Activated naive CD4-positive, alpha-beta T cell treated with anti-CD3 and anti-CD28 coated beads, Interleukin-2, amount 50 U/mL, for 16 hours (primary cell): ENCODE measurements at regions not wholly inside any gene's neighbourhood (a gene's known extent, or its start where the extent isn't known, plus 50 kb on each side); places are given as distances from the start of the nearest gene placed in this dataset.
"Not testable (repeated sequence)": the region's sequence is repeated elsewhere in the genome, so short reads cannot be mapped to it uniquely, and the experiment has no call there.

Experiments
- DNase-seq: peaks from one replicate; pipeline ENCODE4 v3.0.0-alpha.2; 2020

DNA sequence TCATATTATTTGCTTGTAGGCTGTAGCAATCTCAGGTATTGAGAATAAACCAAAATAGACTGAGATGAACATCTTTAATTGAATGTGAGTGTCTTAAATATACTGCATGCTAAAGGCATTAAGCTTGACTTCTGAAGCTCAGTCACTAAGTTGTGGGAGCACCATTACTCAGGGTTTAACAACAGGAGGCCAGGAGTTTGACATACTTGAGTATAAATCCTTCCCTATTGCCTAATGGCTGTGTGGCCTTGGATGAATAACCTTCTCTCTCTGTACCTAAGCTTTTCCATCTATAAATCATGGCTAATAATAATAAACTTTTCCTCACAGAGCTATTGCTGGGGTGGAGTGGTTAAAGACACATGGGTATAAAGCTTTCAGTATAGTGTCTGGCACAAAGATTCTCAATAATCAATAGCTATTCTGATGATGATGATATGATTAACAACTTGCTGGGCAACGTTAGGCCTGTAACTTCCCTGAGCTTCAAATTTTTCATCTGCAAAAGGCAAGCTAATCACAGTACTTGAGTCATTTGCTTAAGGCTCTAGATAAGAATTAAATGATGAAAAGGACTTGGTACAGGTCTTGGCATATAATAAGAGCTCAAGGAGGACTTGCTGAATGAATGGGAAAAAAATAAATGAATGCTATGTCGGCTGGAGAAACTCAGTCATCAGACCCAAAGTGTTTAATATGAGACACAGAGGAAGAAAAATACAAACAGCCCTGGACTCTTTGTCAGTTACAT lies 174.0 kb upstream of the IL12B start:
- no peak for DNase-seq

DNA sequence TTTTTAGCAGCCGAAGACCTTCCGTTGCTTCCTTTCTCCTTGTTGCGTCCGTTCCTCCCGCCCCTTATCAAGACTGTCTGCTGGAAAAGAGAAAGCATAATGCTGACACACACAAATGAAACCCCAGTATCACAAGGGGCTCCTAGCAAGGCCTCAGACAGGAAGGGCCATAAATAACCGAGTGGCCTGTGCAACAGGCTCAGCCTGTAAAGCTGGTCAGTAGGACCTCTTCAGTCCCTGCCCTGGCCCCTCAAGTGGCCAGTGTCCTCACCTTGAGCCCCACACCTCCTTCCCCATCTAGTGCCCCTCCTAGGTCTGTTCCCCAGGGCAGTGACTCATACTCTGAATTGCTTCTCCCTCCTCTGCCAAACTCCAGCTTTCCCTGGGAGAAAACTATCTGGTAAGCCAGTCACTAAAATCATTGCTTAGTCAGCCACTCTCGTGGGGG lies 174.6 kb upstream of the IL12B start:
- no peak for DNase-seq

- DNase-seq: no peak
Measured at GRCh38 chr5:159507055-159507454, 176.8 kb upstream of the IL12B start.

- DNase-seq: no peak
Measured at GRCh38 chr5:159507661-159508060, 177.4 kb upstream of the IL12B start.

DNA sequence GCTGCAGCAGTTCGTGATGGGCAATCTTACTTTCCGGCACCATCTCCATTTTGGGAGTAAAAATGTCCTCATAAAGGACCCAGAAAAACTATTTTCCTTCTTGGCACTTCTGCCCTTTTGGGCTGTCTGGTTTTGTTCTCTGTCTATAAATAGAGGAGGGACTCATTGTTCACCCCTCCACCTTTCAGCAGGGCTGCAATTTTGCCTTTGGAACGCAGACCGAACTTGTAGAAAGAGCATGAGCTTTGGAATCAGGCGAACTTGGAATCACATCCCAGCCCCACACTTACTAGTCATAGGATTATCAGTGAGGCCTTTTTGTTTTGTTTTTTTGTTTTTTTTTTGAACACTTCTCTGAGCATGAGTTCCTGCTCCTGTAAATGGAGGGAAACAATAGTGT lies 178.1 kb upstream of the IL12B start:
- no peak for DNase-seq

GRCh38 chr5:159509002-159509660 lies 178.8 kb upstream of the IL12B start:
- no peak for DNase-seq

DNA sequence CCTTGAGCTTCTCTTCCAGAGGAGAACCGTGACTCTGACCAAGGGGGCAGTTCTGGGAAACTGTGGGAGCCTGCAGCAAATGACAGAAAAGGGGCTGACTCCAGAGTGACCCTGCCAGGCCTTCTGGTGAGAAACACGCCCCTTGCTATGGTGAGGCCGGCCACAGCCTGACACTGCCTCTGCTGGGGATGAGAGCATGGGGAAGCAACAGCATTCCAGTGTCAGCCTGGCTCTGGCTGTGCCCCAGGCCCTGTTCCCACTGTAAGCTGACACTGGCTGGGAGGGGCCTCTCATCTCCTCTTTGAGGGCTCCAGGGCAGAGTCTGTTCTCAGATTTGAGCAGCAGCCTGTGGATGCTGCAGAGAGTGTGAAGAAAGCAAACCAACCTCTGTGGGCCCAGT lies 180.0 kb upstream of the IL12B start:
- no peak for DNase-seq

GRCh38 chr5:159511570-159511969 lies 181.3 kb upstream of the IL12B start:
- no peak for DNase-seq

- DNase-seq: no peak
Measured at GRCh38 chr5:159512064-159512463, 181.8 kb upstream of the IL12B start.

GRCh38 chr5:159514229-159514810 lies 184.0 kb upstream of the IL12B start:
- DNase-seq: no peak

DNA sequence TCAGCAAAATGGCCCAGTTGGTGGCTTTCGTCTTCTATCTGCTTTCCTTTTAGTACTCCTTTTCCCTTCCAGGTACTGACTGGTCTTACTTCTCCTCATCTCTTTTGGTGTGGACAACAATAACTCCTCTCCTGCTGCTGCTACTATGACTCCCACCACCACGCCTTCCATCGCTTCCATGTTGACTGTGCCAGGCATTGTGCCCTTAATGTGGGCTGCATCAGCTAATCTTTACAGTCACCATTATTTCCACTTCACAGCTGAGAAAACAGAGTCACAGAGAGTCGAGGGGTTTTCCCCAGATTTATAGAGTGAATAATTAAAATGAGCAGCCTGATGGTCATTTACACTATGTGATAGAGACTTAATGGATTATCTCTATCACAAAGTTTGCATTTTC lies 184.9 kb upstream of the IL12B start:
- no peak for DNase-seq

DNA sequence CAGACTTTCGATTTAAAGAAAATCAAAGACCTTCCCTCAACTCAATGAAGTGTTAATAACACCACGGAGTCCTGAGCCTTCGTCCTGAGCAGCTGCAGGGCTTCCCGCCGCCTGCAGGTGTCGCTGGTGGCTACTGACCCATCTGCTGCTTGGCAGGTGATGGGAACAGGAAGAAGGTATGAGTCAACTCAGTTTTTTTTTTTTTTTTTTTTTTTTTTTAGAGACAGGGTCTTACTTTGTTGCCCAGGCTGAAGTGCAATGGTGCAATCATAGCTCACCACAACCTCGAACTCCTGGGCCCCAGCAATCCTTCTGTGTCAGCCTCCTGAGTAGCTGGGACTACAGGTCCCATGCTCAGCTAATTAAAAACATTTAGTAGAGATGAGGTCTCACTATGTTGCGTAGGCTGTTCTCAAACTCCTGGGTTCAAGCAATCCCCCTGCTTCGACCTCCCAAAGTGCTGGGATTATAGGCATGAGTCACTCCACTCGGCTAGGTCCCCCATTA lies 185.7 kb upstream of the IL12B start:
- peak; percentile 68 for DNase-seq

GRCh38 chr5:159518371-159518770 lies 188.1 kb upstream of the IL12B start:
- no peak for DNase-seq

GRCh38 chr5:159519365-159519764 lies 189.1 kb upstream of the IL12B start:
- no peak for DNase-seq

DNA sequence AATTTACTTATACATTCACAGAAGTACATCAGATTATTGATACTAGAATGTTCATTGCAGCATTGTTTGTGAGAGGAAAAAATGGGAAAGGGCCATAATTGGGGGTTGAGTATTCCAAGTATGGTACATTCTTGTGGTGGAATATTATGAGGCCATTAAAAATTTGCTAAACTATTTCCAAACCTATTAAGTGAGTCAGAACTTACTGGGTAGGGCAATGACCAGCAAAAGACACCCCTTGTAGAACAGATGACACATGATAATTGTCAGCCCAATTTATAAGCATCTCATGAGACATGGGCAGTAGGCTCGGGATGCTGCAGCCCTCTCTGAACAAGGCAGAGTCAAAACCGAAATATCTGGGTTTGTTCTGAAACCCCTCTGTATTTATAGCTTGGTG lies 192.6 kb upstream of the IL12B start:
- DNase-seq: no peak

GRCh38 chr5:159524279-159524678 lies 194.0 kb upstream of the IL12B start:
- DNase-seq: not testable (repeated sequence)

DNA sequence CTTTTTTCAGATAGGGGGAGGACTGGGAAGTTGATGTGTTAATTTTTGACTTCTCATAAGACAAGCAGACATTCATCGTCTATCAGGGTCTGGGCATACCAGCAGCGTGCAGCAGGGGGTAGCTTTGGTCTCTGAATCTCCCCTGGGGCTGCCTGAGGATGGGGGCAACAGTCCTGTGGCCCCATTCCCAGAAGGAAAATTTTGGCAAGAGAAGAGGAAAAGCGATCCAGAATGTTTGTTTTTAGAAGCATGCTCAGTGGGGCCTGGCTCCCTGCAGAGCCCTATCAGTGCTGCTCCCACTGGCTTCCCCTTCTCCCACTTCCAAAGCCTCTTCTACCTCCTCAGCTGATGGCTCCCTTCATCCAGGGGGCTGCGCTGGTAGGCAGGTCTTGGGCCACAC lies 194.8 kb upstream of the IL12B start:
- no peak for DNase-seq

DNA sequence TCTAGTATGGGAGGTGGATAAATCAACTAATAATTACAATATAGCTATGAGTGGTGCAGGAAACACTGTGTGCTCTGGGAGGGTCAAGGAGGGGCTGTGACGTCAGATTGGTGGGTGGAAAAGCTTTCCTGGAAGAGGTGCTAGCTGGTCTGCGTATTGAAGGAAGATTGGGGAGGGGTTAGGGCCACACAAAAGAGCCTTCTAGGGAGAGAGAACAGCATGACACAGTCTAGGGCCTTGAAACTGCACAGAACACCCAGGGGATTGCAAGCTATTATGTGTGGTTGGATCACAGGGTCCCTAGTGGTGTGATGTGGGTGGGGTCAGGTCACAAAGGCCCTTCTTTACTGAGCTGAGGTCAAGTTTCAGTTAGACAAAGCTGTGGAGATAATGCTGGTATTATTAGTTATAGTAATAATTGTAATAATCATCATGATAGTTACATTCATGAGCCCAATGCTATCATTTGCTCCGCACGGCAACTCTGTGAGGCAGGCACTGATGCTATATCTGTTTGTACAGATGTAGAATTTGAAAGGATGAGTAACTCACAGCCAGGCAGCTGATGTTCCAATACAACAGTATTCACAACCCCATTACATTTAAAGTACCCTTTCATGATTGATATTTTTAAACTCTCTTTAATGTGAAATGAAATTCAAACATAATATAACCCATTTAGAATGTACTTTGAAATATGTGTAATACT lies 197.4 kb upstream of the IL12B start:
- no peak for DNase-seq

DNA sequence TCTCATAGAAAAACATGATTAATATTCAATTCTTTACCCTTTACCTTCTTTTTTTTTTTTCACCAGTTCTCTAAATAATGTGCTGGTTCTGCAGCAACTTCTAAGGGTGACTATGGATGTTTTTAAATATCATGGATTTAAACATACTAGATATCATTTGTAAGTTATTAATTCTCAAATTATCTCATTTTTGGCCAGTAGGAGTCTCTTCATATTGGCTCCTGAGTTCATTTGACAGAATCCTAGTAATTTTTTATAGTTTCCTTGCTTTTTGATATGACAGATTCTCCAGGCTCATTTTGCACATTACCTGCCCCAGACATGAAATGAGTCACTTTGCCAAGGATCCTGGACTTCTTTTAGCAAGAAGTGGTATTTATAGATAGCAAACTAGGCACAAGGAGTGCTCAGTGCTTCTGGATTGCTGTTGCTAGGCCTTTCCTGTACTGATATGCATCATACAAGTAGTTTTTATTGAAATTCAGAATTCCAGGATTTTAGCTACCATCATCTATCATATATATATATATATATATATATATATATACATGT lies 201.3 kb upstream of the IL12B start:
- DNase-seq: no peak

DNA sequence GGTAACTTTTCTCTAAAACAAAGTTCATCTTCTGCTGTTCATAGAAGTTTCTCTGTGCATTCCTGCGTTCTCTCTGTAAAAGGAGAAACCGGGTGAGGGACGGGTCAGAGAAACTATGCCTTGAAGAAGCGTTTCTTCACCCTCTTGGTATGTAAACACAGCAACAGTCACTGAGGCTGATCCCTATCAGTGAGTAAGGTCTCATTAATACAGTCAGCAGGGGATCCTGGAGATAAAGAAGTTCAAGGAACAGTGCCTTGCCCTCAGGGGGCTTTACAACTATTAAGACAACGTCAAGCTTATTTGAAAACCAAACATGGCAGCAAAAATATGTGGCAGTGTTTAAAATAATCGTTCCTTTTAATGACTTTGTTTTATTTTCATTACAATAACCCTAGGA lies 202.9 kb upstream of the IL12B start:
- no peak for DNase-seq

DNA sequence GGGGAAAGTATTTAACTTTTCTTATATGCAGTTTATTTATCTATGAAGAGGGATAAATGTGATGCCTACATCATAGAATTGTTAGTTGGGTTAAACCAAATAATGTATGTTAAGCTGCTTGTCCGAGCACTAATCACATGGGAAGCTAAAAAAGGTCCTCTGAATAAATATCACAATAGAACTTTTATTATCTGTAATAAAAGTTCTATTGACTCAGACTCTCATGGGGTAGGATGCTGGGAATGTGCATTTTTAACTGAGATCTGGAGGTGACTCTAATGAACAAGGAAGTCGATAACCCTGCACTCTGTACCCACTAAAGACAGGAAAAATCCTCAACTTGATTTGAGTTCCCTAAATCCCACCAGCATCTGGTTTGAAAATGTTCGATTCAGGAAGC lies 205.9 kb upstream of the IL12B start:
- DNase-seq: no peak

DNA sequence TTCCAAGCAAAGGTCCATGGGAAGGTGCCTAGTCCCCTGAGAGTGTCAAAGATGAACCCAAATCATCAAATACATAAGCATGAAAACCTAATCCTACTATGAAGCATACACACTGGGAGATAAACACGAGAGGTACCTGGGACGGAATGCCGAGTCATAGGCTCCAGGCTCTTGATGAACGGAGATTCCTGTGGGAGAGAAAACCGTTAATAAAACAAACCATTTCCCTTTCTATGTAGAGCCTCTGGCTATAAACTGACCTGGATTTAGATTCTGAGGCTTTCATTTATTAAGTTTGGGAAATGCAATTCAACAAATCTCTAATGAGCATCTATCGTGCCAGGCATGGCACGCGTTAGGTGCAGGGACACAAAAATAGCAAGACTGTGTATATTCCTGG lies 206.4 kb upstream of the IL12B start:
- DNase-seq: no peak

DNA sequence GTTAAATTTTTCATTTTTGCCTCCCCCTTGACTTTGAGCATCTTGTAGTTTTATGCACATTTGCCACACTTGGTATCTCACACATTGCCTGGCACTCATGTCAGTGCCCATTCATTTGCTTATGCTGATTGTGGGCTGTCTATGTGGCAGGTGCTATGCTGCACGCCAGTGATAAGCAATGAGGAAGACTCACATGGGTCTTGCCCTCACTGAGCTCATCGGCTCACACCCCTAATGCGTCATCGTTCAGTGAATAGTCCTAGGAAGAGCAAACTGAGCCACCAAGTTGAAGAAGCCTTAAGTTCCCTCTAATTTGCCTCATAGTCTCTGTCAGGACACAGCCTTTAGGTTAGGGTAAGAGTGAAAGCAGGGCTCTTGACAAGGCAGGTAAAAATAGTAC lies 209.4 kb upstream of the IL12B start:
- DNase-seq: no peak
